Fibroblast of pulmonary artery (primary cell): ENCODE measurements at regions not wholly inside any gene's neighbourhood (a gene's known extent, or its start where the extent isn't known, plus 50 kb on each side); places are given as distances from the start of the nearest gene placed in this dataset.

Experiments
- DNase-seq: peaks from one replicate; pipeline ENCODE4 v3.0.0-alpha.2; 2010; ENCODE audit warnings: low read depth
- H3K4me3 ChIP-seq: replicated peaks from 2 replicates; pipeline ENCODE4 v1.5.1; 2011; ENCODE audit warnings: low read depth, mild to moderate bottlenecking, control low read depth, low read length, moderate library complexity
- CTCF ChIP-seq: IDR thresholded peaks from 2 replicates; pipeline ENCODE4 v1.5.1; 2011; ENCODE audit warnings: mild to moderate bottlenecking, control low read depth, low read length, inconsistent platforms; ENCODE audit errors: missing control alignments

GRCh38 chr17:74098136-74099024 lies 105.1 kb upstream of the RPL38 start:
- no peak for DNase-seq
- no peak for TF ChIP-seq CTCF

GRCh38 chr17:74099442-74100340 lies 103.8 kb upstream of the RPL38 start:
- DNase-seq: no peak
- H3K4me3 ChIP-seq: no peak overlapping the region
- no peak for TF ChIP-seq CTCF

More at GRCh38 chr17:74098136-74099024, 105.1 kb upstream of the RPL38 start:
- H3K4me3 ChIP-seq: no peak overlapping the region

GRCh38 chr17:74104921-74105320 lies 98.6 kb upstream of the RPL38 start:
- DNase-seq: no peak
- no peak overlapping the region for H3K4me3 ChIP-seq
- no peak for TF ChIP-seq CTCF

GRCh38 chr17:74107107-74107506 lies 96.4 kb upstream of the RPL38 start:
- TF ChIP-seq CTCF: no peak
- H3K4me3 ChIP-seq: no peak overlapping the region
- DNase-seq: no peak

GRCh38 chr17:74108126-74108705 lies 95.3 kb upstream of the RPL38 start:
- no peak overlapping the region for H3K4me3 ChIP-seq
- no peak for TF ChIP-seq CTCF
- no peak for DNase-seq

- DNase-seq: no peak
- no peak for TF ChIP-seq CTCF
- no peak overlapping the region for H3K4me3 ChIP-seq
Measured at GRCh38 chr17:74110467-74110866, 93.0 kb upstream of the RPL38 start.
